Embryonic facial prominence (tissue), 1 donor: ENCODE measurements at regions not wholly inside any gene's neighbourhood (a gene's known extent, or its start where the extent isn't known, plus 50 kb on each side); places are given as distances from the start of the nearest gene placed in this dataset.

ENCODE experiments used
- DNase-seq: peaks from one replicate; pipeline ENCODE4 v3.0.0-alpha.2; 2016; ENCODE audit errors: extremely low spot score

DNA sequence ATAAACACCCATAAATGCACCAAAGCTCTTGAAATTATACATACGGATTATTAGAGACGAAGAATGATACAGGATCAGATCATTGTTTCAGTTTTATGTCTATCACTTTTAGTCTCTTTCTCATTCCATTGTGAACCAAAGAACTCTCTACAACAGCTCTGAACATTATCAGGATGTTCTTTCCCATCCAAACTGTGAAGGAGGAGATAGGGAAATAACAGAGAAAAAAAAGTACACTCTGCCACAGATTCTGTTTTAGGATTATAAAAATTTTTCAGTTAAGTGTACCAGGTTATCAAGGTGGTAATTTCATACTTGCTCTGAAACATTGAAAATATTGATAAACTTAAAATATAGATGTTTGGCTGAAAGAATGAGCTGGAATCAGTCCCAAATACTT is 270.9 kb downstream of the MZT1 start:
- DNase-seq: no peak

DNA sequence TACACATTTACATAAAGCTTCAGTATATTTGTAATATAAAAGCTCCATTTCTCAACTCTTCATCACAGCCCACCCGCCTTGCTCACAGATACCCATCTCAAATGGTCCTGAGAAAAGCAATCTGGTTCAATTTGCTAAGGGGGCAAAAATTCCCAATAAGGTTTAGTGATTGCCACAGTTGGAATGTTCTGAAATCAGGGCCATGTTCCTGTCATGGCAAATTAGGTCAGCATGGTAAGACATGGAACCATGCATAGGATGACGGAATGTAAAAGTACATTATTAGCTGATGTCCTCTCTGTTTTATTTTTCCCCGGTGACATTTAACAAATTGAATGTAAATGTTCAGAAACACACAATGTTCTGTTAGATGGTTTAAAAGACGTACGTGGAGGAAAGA is 274.3 kb downstream of the MZT1 start:
- no peak for DNase-seq

DNA sequence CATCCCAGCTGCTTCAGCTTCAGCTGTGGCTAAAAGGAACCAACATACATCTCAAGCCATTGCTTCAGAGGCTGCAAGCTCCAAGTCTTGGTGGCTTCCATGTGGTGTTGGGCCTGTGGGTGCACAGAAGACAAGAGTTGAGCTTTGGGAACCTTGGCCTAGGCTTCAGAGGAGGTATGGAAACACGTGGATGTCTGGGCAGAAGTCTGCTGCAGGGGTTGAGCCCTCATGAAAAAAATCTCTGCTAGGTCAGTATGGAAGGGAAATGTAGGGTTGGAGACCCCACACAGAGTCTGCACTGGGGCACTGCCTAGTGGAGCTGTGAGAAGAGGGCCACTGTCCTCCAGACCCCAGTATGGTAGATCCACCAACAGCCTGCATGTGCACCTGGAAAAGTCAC is 279.3 kb downstream of the MZT1 start:
- DNase-seq: no peak

DNA sequence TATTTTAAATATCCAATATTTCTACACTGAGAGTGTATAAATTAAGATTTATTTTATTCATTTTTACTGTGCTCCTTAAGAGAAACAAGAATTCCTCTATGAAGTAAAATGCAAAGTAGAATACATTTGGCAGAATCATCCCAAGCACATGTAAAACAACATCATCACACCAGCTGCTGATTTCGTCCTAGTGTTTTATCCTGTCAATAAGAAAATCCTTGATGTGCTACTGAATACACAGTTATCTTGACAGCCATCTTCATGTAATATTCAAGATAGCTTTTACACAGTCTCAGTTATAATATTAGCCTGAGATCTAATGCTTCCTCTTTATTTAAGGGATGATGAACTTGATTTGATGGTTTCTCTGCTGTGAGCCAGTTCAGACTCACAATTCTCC is 282.4 kb downstream of the MZT1 start:
- no peak for DNase-seq

DNA sequence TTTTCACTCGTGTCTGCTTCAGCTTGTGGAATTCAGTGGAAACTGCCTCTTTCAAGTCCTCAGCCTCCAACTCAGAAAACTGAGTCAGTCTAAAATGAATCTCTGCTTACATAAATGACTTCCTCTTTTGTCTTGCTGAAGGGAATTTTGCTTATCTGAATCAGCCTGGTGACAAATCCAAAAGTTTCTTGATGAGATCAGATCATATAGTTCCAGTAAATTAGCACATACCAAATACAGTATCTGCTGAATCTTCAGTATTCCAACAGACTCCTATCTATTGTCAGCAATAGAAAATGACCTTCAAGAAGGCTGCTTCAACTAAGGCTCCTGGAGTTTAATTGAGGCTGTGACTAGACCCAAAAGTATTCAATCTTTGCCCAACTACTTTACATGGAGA is 290.0 kb downstream of the MZT1 start:
- no peak for DNase-seq

DNA sequence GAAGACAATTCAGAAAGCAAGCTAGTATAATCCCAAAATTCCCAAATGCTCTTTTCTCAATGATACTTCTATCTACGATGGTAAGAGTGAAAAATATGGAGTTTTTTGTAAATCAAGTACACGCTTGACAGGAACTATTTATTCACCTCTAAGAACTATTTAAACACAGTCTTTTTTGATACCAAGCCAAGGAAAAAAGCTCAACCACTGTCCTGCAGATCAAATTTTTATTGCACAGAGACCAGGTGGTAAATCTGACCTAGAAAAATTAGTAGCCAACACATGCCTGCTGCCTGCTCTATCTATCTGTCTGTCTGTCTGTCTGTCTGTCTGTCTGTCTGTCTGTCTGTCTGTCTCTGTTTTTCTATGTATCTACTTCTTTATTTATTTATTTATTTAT is 292.2 kb downstream of the MZT1 start:
- DNase-seq: no peak

DNA sequence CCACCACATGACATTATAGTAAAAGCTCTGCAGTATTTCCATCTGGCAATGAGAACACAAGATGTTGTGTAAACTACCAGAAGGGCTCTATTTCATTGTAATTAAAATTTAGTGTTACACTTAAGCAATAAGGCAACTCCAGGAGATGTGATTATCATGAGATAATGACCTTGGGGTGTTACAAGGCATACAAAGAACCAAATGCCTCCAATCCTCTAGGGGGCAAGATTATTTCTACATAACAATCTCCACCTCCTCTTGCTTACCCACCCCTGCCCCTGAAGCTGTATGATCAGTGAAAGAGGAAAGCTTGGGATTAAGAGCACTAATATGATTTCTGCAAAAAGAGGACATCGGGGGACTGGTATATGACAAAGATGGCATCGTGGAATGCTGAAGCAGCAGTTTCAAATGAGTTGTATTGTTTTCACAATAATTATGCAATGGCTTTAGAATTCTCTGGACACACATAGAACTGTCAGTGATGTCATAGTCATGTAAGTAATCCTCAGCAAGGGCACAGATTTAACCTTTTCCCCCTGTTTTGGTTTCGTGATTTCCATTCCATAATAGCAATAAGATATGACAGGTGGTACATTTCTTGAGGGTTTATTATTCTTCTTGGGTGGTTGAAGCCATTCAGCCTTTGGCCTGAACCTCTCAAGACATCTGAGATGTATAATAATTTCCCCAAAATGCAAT is 295.3 kb downstream of the MZT1 start:
- DNase-seq: no peak

DNA sequence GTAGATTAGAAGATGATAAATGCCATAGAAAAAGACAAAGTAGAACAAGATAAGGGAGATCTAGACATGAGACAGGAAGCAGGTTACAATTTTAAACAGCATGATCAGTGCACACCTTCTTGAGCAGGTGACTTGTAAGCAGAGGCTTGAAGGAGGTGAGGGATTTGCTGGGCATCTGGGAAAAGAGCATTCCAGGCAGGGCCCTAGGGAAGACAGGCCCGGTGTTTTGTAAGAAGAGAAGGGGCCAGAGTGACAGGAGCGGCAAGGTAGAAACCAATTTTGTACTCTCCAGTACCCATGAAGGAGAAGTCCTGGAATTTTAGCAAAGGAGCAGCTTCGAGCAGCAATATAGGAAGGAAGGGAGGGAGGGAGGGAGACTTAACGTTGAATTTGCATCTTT is 296.5 kb downstream of the MZT1 start:
- DNase-seq: no peak

DNA sequence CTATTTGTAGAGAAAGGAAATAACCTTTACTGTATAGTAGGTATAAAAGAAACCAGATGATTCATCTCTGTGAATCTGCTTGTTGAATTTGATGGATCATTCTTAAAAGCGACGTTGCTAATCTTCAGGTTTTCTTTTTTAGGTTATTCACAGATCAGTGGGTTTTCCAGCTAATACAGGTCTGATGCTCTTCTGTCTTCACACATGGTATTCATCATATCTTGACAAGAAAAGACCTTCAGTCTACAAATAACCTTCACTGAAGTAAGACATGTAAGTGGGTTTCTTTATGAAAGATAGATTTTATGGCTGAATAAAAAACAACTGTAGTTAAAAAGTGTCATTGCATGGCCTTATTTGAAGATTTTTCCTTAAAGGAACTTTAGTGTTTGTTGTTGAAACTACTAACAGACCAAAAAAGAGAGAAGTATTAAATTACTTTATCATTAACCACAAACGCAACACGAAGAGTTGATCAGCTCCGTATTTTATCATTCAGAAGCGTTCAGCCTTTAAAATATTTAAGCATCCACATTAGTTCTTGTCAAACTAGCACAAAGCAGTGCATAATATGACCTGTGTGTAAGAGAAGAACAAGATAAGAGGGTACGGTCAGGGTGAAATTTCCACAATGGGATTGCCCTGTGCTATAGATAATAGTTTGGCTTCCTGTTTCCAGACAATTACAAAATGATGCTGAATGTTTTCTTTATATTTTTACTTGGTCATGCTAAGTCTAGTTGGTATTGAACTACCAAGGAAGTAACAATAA is 299.5 kb downstream of the MZT1 start:
- DNase-seq: no peak

DNA sequence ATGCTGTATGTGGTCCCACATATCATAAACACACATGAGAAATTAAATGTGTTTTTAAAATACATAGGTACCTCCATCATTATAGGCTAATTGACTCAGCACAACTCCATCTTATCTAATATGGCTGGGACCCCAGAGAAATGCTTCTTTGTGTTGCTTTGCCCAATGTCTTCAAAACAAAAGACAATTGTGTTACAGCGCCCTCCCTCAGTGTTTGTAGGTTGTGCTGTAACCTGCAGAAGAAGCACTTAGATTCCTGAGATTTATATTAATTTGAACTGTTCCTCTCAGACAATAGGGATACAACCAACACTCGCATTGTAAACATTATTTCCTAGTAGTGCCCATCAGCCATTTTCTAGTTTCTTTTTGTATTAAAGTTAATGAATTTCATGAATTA is 303.4 kb downstream of the MZT1 start:
- DNase-seq: no peak

DNA sequence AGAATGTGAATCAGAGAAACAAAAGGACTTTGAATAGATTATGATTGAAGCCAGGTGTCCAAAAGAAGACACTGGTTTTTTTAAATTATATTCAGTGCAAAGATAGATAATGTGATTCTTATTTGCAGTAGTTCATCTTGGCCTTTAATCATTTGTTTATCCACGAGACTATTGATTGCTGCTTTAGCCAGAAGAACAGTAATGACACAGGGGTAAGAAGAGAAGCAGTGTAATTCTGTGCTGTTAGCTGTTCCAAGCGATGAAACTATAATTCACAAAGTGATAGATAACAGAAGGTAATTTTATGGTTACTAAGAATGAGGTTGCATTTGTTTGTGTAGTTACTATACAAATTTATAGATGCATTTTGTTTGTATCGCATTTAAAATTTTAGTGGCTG is 311.6 kb downstream of the MZT1 start:
- no peak for DNase-seq

DNA sequence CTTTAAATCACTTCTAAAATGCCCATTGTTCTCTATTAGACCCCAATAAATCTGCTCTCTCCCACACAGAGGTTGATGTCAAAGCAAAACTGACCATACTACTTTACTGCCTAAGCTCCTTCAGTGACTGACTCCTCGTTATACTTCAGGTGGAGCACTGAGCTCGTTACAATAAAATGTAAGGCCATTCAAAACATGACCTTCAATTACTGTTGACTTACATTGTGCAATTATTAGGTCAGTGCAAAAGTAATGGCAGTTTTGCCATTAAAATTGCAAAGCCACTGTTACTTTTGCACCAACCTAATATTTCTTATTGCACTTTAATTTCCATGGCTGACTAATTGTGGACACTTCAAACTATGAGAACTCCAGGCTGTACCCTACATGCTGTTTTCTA is 314.9 kb downstream of the MZT1 start:
- no peak for DNase-seq

DNA sequence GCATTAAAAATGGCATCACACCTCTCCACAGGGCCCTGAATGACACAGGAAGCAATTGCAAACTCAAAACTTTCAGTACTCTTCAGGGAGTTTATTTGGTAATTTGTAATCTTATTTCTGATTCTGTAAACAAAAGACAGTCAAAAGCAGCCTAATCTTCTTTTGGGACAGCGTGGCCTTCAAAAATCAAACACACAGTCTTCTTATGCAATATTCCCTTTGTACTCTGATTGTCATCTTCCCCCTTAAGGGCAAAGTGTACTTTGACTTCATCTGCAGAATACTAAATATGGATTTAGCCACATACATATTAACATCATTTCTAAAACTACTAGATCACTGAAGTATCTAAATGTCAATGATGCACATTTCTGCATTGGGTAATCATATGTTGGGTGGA is 322.0 kb downstream of the MZT1 start:
- DNase-seq: no peak

DNA sequence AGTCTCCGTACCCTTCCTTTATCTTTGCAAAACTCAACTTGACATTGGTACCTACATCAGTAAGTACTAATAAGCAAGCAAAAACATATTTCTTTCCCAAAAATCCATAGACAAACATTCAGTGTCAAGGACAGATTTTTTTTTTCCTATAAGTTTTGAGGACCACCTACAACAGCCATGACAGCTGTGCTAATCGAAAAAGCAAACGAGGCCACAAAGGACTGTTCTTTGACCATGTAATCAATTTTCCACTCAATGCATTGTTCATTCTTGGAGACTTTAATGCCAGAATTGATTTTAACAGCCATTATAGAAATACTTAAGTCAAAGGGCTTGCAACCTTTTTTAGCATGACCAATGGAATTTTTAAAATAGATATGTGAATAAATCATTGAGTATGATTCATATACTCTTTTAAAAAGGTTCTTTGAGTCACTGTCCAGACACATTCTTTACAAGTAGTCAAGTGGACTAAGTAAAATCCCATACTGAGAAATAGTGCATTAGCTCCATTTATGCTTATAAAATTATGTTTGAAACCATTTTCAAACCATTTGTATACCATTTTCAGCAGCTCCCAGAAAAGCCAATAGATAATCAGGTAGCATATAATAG is 323.9 kb downstream of the MZT1 start:
- no peak for DNase-seq

DNA sequence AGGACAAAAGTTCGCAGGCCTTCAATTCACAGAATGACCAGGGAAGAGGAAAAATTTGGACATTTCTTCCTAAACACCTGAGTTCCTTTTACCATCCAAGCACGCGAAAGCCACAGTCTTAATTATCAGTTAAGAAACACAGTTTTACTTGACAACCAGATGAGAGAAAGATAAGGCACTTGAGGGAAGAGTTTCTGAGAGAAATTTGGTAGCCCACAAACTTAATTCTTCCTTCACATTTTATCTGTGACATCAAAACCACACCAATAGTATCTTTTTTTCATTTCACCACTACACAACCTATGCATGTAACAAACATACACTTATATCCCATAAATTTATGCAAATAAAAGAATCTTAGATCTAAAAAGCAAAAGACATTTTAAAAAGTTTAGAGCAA is 326.6 kb downstream of the MZT1 start:
- DNase-seq: no peak

DNA sequence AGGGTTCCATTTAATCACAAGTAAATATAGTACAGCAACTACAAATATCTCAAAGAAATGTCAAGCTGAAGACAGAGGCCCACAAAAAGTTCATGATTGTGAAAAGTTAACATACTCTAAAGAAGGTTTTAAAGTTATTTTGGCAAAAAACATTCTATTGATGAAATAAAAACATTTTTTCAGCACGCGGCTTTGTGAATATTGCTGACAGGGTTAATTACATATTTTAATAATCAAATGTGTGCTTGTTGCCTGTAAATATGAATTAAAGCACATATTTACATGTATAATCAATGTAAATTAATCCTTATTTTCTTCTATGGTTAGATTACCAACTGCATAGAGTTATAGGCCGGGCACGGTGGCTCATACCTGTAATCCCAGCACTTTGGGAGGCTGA is 328.1 kb downstream of the MZT1 start:
- no peak for DNase-seq

DNA sequence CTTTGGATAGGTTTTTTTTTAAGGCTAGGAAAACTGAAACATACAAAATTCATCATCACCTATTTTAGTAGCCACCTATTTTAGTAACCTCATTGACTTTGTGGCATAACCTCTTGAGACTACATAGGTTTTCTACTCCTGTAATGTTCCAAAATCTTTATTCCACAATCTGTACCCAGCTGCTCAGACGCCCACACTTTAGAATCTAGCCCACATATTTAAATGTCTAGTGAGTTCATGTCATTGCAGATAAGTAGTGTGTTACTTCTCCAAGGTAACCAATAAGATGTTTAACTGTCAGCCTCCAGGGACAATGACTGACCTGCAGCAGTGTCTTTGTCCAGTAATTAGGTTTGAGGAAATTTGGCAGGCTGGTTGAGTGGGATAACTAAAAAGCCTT is 330.2 kb downstream of the MZT1 start:
- no peak for DNase-seq

DNA sequence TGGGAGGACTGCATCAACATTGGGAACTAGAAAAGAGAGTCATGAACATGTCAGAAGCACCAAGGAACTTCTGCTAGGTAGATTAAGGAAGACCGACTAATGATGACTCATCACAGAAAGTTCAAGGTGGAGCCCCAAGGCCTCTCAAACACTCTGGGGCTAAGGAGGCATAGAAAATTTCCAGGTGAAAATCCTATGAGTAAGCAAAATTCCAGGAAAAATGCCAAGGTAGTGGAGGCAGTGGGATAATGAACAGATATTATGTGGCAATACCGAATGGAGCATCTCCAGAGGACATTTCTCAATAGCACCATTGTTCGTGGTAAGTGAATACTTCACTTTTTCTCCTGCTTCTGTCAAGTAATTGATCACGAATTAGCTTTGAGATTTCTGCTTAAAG is 336.5 kb downstream of the MZT1 start:
- no peak for DNase-seq

DNA sequence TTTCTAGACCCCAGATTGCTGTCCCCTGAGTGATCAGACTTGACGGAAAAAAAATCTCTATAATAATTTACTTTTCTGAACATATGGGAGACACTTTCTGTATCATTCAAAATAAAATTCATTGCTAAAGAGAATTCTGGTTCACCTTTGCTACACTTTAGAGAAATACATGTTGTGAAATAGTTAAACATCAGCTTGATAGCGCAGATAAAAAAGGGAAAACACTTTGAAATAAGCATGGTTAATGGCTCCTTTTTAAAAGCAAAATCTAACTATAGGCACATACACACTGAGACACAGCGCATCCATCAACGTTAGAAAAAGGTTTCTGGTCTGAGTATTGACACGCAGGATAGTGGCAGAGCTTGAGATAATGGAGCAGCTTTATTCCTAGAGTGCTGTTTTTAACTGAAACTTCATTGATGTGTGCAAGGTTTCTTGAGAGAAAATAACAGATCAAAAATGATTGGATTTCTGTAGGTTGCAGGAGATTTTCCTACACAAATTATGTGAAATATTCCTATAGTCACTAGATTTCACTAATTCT is 341.2 kb downstream of the MZT1 start:
- no peak for DNase-seq

DNA sequence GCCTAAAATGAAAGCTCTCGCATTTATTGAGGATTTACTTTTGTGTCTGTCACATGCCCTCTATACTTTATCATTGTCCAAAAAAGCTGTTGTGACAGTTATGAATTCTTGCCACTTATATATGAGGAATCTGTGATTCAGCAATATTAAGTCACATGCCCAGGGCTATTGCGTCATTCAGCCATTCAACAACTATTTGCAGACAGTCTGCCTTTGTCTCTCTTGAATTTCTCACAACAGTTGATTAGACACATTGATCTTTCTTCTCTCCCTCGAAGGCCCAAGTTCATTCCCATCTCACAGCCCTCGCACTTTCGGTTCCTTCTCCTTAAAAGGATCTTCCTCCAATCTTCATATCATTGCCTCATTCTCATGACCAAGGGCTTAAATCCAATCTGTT is 342.6 kb downstream of the MZT1 start:
- DNase-seq: no peak

DNA sequence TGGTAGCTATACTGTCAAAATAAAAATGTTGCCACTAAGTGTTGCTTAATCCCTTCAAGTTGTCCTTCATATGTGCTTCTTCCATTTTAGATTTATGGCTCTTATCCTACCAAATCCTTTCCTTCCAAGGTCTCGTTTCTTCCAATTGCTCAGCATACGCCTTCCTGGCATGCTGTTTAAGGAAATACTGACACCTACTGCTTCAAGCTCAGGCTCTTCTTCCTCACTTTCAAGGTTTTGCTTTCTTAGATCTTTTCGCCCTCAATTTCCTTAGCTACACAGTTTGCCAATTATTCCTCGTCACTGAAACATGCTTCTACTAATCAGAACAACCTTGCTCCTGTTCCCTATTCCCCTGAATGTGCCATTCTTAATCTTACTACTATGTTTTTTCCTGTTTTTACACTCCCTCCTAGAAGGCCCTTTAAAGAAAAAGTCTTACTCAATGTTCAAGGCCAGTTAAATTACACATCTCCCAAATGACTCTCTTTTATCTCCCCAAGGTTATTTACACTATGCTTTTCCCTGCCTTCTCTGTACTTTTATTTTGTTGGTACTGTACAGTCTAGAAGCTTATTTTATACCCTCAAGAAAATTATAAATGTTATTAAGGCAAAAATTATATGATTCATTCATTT is 343.1 kb downstream of the MZT1 start:
- no peak for DNase-seq

DNA sequence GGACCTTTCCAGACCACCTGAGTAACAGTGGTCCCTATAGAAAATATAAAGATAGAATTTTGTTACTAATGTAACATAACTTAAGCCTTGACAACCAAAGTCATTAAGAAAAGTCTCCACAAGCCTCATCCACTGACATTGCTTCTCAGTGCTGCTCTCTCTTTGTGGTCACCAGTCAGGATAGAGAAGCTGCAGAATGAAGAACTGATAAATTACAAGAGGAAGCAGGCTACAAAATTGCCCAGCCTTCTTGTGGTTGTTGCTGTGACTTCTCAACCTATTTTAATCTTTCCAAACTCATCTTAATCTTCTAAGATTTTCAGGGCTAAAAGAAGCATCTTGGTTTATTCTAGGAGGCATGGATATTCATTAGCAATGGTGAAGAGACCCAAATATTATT is 343.8 kb downstream of the MZT1 start:
- DNase-seq: no peak

DNA sequence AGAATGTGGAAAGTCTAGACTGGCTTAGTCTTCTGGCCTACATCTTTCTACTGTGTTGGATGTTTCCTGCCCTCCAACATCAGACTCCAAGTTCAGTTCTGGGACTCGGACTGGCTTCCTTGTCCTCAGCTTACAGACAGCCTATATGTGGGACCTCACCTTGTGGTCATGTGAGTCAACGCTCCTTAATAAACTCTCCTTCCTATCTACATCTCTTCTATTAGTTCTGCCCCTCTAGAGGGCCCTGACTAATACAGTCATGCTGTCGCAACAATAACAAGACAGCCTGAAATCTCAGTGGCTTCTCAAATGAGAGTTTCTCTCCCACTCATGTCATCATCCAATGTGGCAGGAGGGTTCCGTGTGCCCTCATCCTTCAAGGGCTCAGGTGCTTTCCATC is 347.8 kb downstream of the MZT1 start:
- DNase-seq: no peak
